CD4-positive, alpha-beta T cell treated with Interleukin-6 at 100 ng/mL for 8 hours (primary cell): ENCODE measurements at regions not wholly inside any gene's neighbourhood (a gene's known extent, or its start where the extent isn't known, plus 50 kb on each side); places are given as distances from the start of the nearest gene placed in this dataset.

Experiments used
- DNase-seq: peaks from one replicate; pipeline ENCODE4 v3.0.0-alpha.2; 2020; ENCODE audit warnings: mixed read lengths, low spot score

- DNase-seq, result peak; percentile 50
Measured at GRCh38 chr5:34486160-34486848, 169.8 kb upstream of the RAI14 start.

GRCh38 chr5:34486849-34487158 lies 169.3 kb upstream of the RAI14 start:
- DNase-seq, result no peak

- DNase-seq, result no peak
Measured at GRCh38 chr5:34487159-34487879, 168.8 kb upstream of the RAI14 start.

- DNase-seq, result no peak
Measured at GRCh38 chr5:34487956-34488355, 168.2 kb upstream of the RAI14 start.

GRCh38 chr5:34488984-34489383 lies 167.1 kb upstream of the RAI14 start:
- no peak for DNase-seq

GRCh38 chr5:34490506-34491250 lies 165.4 kb upstream of the RAI14 start:
- no peak for DNase-seq

GRCh38 chr5:34491251-34491620 lies 164.9 kb upstream of the RAI14 start:
- DNase-seq, result no peak

GRCh38 chr5:34494111-34494755 lies 161.9 kb upstream of the RAI14 start:
- DNase-seq, result no peak

- DNase-seq, result no peak
Measured at GRCh38 chr5:34495178-34495577, 160.9 kb upstream of the RAI14 start.

- DNase-seq, result no peak
Measured at GRCh38 chr5:34496260-34496691, 159.9 kb upstream of the RAI14 start.

- DNase-seq, result no peak
Measured at GRCh38 chr5:34496701-34497469, 159.2 kb upstream of the RAI14 start.

- no peak for DNase-seq
Measured at GRCh38 chr5:34497470-34497808, 158.7 kb upstream of the RAI14 start.

- no peak for DNase-seq
Measured at GRCh38 chr5:34498572-34498971, 157.6 kb upstream of the RAI14 start.

- no peak for DNase-seq
Measured at GRCh38 chr5:34499001-34499734, 157.0 kb upstream of the RAI14 start.

GRCh38 chr5:34500236-34500847 lies 155.8 kb upstream of the RAI14 start:
- no peak for DNase-seq

GRCh38 chr5:34501016-34501415 lies 155.1 kb upstream of the RAI14 start:
- no peak for DNase-seq

GRCh38 chr5:34501840-34502239 lies 154.3 kb upstream of the RAI14 start:
- no peak for DNase-seq

GRCh38 chr5:34502581-34502980 lies 153.5 kb upstream of the RAI14 start:
- DNase-seq, result no peak

GRCh38 chr5:34503379-34504253 lies 152.5 kb upstream of the RAI14 start:
- DNase-seq, result no peak

- DNase-seq, result no peak
Measured at GRCh38 chr5:34504967-34505366, 151.2 kb upstream of the RAI14 start.
